Skeletal muscle tissue (tissue), 3 donors: ENCODE measurements at regions not wholly inside any gene's neighbourhood (a gene's known extent, or its start where the extent isn't known, plus 50 kb on each side); places are given as distances from the start of the nearest gene placed in this dataset.

Experiments
- H3K27ac ChIP-seq: one replicate; pipeline ENCODE4 v1.7.0; 2013; ENCODE audit warnings: mild to moderate bottlenecking, low read depth, low read length, inconsistent platforms
- H3K27me3 ChIP-seq, 3 donors: one replicate each; pipeline ENCODE4 v1.7.0; 2013; ENCODE audit warnings: low read length in 3 of 3; ENCODE audit not compliant: control insufficient read depth in 3 of 3, insufficient read depth in 3 of 3
- H3K36me3 ChIP-seq, 3 donors: one replicate each; pipeline ENCODE4 v1.7.0; 2013; ENCODE audit warnings: low read length in 3 of 3; ENCODE audit not compliant: control insufficient read depth in 3 of 3, insufficient read depth in 3 of 3
- H3K4me1 ChIP-seq, 3 donors: one replicate each; pipeline ENCODE4 v1.7.0; 2013; ENCODE audit warnings: low read length in 3 of 3, mild to moderate bottlenecking in 3 of 3; ENCODE audit not compliant: control insufficient read depth in 3 of 3, insufficient read depth in 3 of 3
- H3K4me3 ChIP-seq, 3 donors: one replicate each; pipeline ENCODE4 v1.7.0; 2013; ENCODE audit warnings: low read length in 3 of 3
- H3K9ac ChIP-seq, 3 donors: one replicate each; pipeline ENCODE4 v1.7.0; 2013; ENCODE audit warnings: low read length in 3 of 3, mild to moderate bottlenecking in 3 of 3, moderate library complexity in 2 of 3, low read depth in 1 of 3
- H3K9me3 ChIP-seq, 3 donors: one replicate each; pipeline ENCODE4 v1.7.0; 2013; ENCODE audit warnings: low read length in 3 of 3; ENCODE audit not compliant: control insufficient read depth in 3 of 3
- donor health status: Osteomylitis.

DNA sequence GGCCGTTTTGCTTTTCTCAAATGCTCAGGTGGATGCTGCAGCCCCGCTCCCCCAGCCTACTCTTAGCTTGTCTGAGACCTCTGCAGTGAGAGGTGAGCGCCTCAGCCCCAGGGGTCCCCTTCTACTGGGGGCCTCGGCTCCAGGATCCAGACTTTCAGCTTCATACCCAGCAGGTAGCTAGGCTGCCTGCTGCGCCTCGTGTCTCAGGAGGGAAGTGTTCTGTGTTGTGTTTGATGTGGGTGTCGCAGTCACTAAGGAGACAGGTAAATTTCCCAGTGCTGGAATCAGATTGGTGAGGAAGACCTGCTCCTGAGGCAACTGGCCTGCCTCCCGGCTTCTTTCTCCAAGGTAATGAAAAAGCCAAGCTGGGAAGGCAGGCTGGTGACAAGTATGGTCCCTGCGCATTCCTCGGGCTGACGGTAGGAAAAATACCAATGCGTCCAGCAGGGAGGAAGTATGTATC is 604.0 kb upstream of the SALL1 start:
- H3K36me3 ChIP-seq, result no peaks in the 10 kb centered on the region
- H3K27ac ChIP-seq, result no peak overlapping the region
- H3K9ac ChIP-seq, result no peak overlapping the region
- no peak overlapping the region for H3K4me3 ChIP-seq
- no peaks in the 10 kb centered on the region for H3K4me1 ChIP-seq
- peaks cover 0 to 13% (median 0%) of the 10 kb centered on the region in 3 donors for H3K27me3 ChIP-seq
- no peaks in the 10 kb centered on the region for H3K9me3 ChIP-seq

DNA sequence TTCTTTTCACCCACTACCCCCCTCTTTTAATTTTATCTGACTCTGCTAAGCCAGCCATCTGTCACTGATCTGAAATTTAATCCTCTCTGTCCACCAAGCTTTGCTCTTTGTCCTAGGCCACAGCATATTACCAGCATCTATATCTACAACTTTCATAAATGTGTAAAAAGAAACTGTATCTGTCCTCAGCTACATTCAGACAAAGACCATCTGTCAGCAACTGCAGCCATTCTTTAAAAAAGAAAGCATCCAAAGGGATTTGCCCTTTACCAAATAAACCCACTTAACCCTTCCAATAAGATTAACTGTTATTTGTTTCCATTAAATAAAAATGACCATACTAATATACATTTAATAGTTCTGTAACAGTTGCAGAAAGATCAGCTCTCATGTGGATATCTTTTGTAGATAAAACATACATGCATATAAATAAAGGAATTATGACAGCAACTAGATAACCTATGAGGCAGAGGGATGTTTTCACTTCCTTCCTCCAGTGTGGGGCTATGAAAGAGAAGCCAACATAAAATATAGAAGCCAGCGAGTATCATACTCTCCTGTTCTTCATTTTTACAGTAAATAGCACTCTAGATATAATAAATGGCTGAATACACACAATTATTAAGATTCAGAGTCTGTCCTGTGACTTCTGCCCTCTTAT is 602.5 kb upstream of the SALL1 start:
- H3K9me3 ChIP-seq, result no peaks in the 10 kb centered on the region
- peaks cover 0 to 8% (median 0%) of the 10 kb centered on the region in 3 donors for H3K27me3 ChIP-seq
- H3K9ac ChIP-seq, result no peak overlapping the region
- no peak overlapping the region for H3K27ac ChIP-seq
- no peaks in the 10 kb centered on the region for H3K4me1 ChIP-seq
- H3K4me3 ChIP-seq, result no peak overlapping the region
- H3K36me3 ChIP-seq, result no peaks in the 10 kb centered on the region

GRCh38 chr16:51752438-51752995 is 601.4 kb upstream of the SALL1 start:
- Histone ChIP-seq H3K9me3 (no peaks in the 10 kb centered on the region), H3K9ac (no peak overlapping the region), H3K4me1 (no peaks in the 10 kb centered on the region), H3K4me3 (no peak overlapping the region), H3K27me3 (peaks cover 0 to 8% (median 0%) of the 10 kb centered on the region in 3 donors), H3K36me3 (no peaks in the 10 kb centered on the region), H3K27ac (no peak overlapping the region)

DNA sequence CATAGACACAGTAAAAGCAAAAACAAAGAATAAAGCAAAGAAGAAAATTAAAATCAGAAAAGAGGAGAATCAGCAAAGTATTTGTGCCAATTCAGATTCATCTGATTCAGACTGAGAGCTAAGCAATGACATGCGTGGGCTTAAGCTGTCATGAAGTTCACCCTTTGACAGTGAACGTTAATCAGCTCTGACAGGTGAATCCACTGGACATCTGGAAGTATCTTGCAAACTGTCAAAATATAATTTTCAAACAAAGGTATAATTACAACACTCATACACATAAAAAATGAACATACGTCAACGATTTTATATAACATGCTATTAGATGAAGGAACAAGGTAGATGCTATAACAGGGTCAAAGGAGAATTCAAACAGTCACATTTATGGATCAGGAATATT is 596.3 kb upstream of the SALL1 start:
- H3K9me3 ChIP-seq, result no peaks in the 10 kb centered on the region
- no peak overlapping the region for H3K4me3 ChIP-seq
- H3K36me3 ChIP-seq, result no peaks in the 10 kb centered on the region
- no peak overlapping the region for H3K27ac ChIP-seq
- H3K4me1 ChIP-seq, result no peaks in the 10 kb centered on the region
- no peak overlapping the region for H3K9ac ChIP-seq
- no peaks in the 10 kb centered on the region for H3K27me3 ChIP-seq

DNA sequence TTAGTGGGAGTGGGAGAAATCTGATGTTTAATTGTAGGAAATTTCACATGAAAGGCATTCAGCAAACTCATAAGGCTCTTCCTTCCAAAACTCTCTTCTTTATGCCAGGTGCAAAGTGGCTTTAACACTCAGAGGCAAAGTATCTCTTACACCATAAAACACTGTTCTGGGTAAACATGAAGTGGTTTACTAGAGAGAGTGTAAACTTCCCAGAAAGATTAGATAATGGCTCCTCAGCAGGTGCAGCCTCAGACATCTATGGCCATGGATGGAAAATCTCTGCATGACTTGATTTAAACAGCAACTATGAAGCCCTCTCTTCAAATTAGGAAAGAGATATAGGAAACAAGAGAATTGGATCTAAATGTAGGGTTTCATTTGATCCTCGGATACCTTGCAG is 583.1 kb upstream of the SALL1 start:
- H3K4me1 ChIP-seq, result no peaks in the 10 kb centered on the region
- H3K9ac ChIP-seq, result no peak overlapping the region
- no peak overlapping the region for H3K27ac ChIP-seq
- H3K4me3 ChIP-seq, result no peak overlapping the region
- H3K9me3 ChIP-seq, result peaks cover 0 to 2% (median 0%) of the 10 kb centered on the region in 3 donors
- H3K27me3 ChIP-seq, result no peaks in the 10 kb centered on the region
- H3K36me3 ChIP-seq, result no peaks in the 10 kb centered on the region

GRCh38 chr16:51733181-51733580 is 582.1 kb upstream of the SALL1 start:
- Histone ChIP-seq H3K9me3 (peaks cover 0 to 2% (median 0%) of the 10 kb centered on the region in 3 donors), H3K27me3 (no peaks in the 10 kb centered on the region), H3K4me3 (no peak overlapping the region), H3K9ac (no peak overlapping the region), H3K27ac (no peak overlapping the region), H3K4me1 (no peaks in the 10 kb centered on the region), H3K36me3 (no peaks in the 10 kb centered on the region)

DNA sequence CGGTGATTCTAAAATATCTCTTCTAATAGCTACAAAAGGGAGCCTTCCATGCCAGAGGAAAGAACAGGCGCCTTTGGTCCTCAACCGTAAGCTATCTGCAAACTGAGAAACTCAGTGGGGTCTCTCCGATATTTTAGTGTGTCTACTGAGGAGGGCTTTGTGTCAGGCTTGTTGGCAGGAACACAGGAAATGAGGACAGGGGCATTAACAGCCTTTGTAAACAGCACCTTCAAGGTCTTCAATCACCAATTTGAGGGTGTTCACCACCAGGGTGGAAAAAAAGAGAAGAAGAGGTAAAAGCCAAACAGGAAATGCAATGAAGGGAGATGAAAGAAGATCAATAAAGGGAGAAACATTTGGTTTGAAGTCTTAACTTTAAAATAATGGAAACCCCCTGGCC is 580.1 kb upstream of the SALL1 start:
- H3K9me3 ChIP-seq, result peaks cover 0 to 2% (median 0%) of the 10 kb centered on the region in 3 donors
- H3K4me3 ChIP-seq, result no peak overlapping the region
- H3K4me1 ChIP-seq, result no peaks in the 10 kb centered on the region
- no peak overlapping the region for H3K9ac ChIP-seq
- no peaks in the 10 kb centered on the region for H3K36me3 ChIP-seq
- no peaks in the 10 kb centered on the region for H3K27me3 ChIP-seq
- no peak overlapping the region for H3K27ac ChIP-seq

DNA sequence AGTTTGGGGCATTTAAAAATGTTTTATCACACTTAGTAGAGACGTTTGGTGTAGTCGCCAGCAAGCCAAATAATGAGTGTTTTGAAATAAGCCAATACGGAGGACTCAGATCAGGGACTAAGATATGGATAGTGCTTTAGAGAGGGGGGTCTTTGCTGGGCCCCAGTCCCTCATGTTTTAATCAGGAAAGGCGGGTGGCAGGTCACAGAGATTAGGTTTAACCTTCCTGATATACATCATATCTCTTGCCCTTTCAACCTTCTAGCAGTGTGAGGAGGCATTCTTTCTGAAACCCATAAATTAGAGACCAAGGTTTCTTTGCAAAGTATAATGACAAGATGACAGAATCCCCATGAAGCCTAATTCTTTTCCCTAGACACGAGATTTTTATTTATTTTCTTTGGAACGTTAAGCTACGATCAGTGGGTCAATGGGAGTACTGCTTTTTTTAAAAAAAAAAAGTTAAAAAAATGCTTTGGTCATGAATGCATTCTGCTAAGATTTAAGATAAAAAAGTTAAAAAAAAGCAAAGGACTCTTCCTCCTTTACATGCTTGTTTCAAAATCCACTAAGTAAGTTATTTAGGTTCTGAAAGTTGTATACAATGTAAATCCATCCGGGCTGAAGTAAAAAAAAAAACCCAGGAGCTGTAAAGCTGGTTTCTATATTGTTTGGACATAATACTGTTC is 572.1 kb upstream of the SALL1 start:
- Histone ChIP-seq H3K4me1 (no peaks in the 10 kb centered on the region), H3K36me3 (no peaks in the 10 kb centered on the region), H3K9me3 (no peaks in the 10 kb centered on the region), H3K27me3 (no peaks in the 10 kb centered on the region), H3K27ac (no peak overlapping the region), H3K9ac (no peak overlapping the region), H3K4me3 (no peak overlapping the region)

DNA sequence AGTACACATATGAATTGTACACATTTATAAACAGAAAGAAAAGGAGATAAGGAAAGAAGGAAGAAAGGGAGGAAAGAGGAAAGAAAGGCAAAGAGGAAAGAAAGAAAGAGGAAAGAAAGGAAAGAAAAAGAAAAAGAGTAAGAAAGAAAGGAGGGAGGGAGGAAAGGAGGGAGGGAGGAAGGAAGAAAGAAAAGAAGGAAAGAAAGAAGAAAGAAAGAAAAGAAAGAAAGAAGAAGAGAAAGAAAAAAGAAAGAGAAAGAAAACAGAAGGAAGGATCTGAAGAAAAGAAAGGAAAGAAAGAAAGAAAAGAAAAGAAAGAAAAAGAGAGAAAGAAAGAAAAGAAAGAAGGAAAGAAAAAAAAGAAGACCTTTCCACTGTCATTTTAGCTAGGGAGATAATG is 571.4 kb upstream of the SALL1 start:
- Histone ChIP-seq H3K27ac (no peak overlapping the region), H3K4me3 (no peak overlapping the region), H3K36me3 (no peaks in the 10 kb centered on the region), H3K4me1 (no peaks in the 10 kb centered on the region), H3K9ac (no peak overlapping the region), H3K27me3 (no peaks in the 10 kb centered on the region), H3K9me3 (no peaks in the 10 kb centered on the region)

- Histone ChIP-seq H3K27me3 (no peaks in the 10 kb centered on the region), H3K27ac (no peak overlapping the region), H3K9ac (no peak overlapping the region), H3K9me3 (no peaks in the 10 kb centered on the region), H3K4me3 (no peak overlapping the region), H3K36me3 (no peaks in the 10 kb centered on the region), H3K4me1 (no peaks in the 10 kb centered on the region)
Measured at GRCh38 chr16:51719376-51719775, 568.3 kb upstream of the SALL1 start.
